HCT116 (cell line): ENCODE measurements at regions not wholly inside any gene's neighbourhood (a gene's known extent, or its start where the extent isn't known, plus 50 kb on each side); places are given as distances from the start of the nearest gene placed in this dataset.

Experiments used
- ATAC-seq: fragments of 200-7000 bp; cut with Tn5 transposase; 2 replicates; pipeline ENCODE4 v1.9.1; 2020; ENCODE audit warnings: mild to moderate bottlenecking, moderate library complexity
- BruUV-seq: library from RNA; stranded (reverse); fragments of 400-500 nt; replicated peaks from 2 replicates; lab custom pipeline; 2021; lab: Mats Ljungman, UMichigan
- CTCF ChIA-PET: fragments of 300-600 bp; sonication (Branson Sonifier 250); formaldehyde crosslinking; loops from one replicate; lab custom pipeline; 2021; ENCODE audit warnings: antibody characterized with exemption; lab: Charles Lee
- POLR2A ChIA-PET: fragments of 300-600, 350-600 bp; sonication (Branson Sonifier 250); formaldehyde crosslinking; loops from one replicate; lab custom pipeline; 2021; ENCODE audit warnings: antibody characterized with exemption; lab: Charles Lee
- RAD21 ChIA-PET, 2 experiments: fragments of 300-600 bp; sonication (Branson Sonifier 250); formaldehyde crosslinking; loops; one replicate each; lab custom pipeline; 2023; ENCODE audit warnings: low total read pairs in 2 of 2; ENCODE audit not compliant: uncharacterized antibody in 2 of 2, unreplicated experiment in 2 of 2, low non-redundant PET in 1 of 2; lab: Charles Lee
- DNase-seq: peaks from one replicate; pipeline ENCODE4 v3.0.0-alpha.2; 2010; ENCODE audit warnings: low read depth, low spot score
- H2AFZ ChIP-seq: fragments of 200-600 bp; shearing (Covaris generic), sonication (generic); 2 replicates; pipeline ENCODE4 v1.6.1; 2017; ENCODE audit warnings: low read depth, mixed run types, mixed read lengths, antibody characterized with exemption, low read length; ENCODE audit not compliant: poor library complexity, severe bottlenecking
- H3K27ac ChIP-seq: 2 replicates; pipeline ENCODE4 v1.5.1; 2012; ENCODE audit warnings: low read depth, low read length
- H3K27me3 ChIP-seq: fragments of 200-600 bp; sonication (generic); 2 replicates; pipeline ENCODE4 v1.6.1; 2016; ENCODE audit warnings: mixed run types, low read length, mixed read lengths; ENCODE audit not compliant: insufficient read depth
- H3K36me3 ChIP-seq, 2 experiments: fragments of 200-500 bp in 1 of 2; fragments of 200-600 bp in 1 of 2; sonication (Bioruptor generic) in 1 of 2; sonication (generic) in 1 of 2; 2 replicates each; pipeline versions ENCODE4 v1.5.1 to v1.6.1; 2014 to 2016; ENCODE audit warnings: low read length in 2 of 2, inconsistent platforms in 1 of 2, mixed read lengths in 1 of 2, mixed run types in 1 of 2; ENCODE audit not compliant: insufficient read depth in 2 of 2, control insufficient read depth in 1 of 2
- H3K4me1 ChIP-seq, 2 experiments: fragments of 200-600 bp in 1 of 2; sonication (generic) in 1 of 2; 2 replicates each; pipeline versions ENCODE4 v1.5.1 to v1.6.1; 2012 to 2017; ENCODE audit warnings: low read length in 2 of 2, inconsistent platforms in 1 of 2, mild to moderate bottlenecking in 1 of 2, mixed read lengths in 1 of 2, mixed run types in 1 of 2, moderate library complexity in 1 of 2; ENCODE audit not compliant: insufficient read depth in 2 of 2, control insufficient read depth in 1 of 2
- H3K4me2 ChIP-seq: fragments of 200-600 bp; sonication (generic); 2 replicates; pipeline ENCODE4 v1.6.1; 2017; ENCODE audit warnings: mixed run types, low read length, mixed read lengths
- H3K4me3 ChIP-seq, 2 experiments: fragments of 200-600 bp in 1 of 2; sonication (generic) in 1 of 2; replicated peaks in 1 of 2; 2 replicates each; pipeline ENCODE4 v1.5.1; 2011 to 2016; ENCODE audit warnings: low read length in 2 of 2, control low read depth in 1 of 2, low read depth in 1 of 2, mild to moderate bottlenecking in 1 of 2, mixed read lengths in 1 of 2, mixed run types in 1 of 2
- H3K79me2 ChIP-seq: fragments of 200-600 bp; sonication (generic); 2 replicates; pipeline ENCODE4 v1.6.1; 2017; ENCODE audit warnings: mild to moderate bottlenecking, mixed run types, low read length, moderate library complexity, mixed read lengths; ENCODE audit not compliant: insufficient read depth
- H3K9ac ChIP-seq: fragments of 200-600 bp; sonication (generic); 2 replicates; pipeline ENCODE4 v1.6.1; 2016; ENCODE audit warnings: low read length, mixed read lengths
- H3K9me2 ChIP-seq: fragments of 200-600 bp; sonication (generic), shearing (Covaris generic); 2 replicates; pipeline ENCODE4 v1.6.1; 2017; ENCODE audit warnings: mixed run types, mild to moderate bottlenecking, moderate library complexity; ENCODE audit not compliant: insufficient read depth
- H3K9me3 ChIP-seq, 2 experiments: fragments of 200-500 bp in 1 of 2; fragments of 200-600 bp in 1 of 2; sonication (Bioruptor generic) in 1 of 2; sonication (generic) in 1 of 2; 2 replicates each; pipeline ENCODE4 v1.6.1; 2014 to 2017; ENCODE audit warnings: low read length in 2 of 2, mixed read lengths in 2 of 2, inconsistent platforms in 1 of 2, low read depth in 1 of 2, mild to moderate bottlenecking in 1 of 2, mixed run types in 1 of 2, moderate library complexity in 1 of 2; ENCODE audit not compliant: control insufficient read depth in 1 of 2, insufficient read depth in 1 of 2
- H4K20me1 ChIP-seq: fragments of 200-600 bp; sonication (generic), shearing (Covaris generic); 2 replicates; pipeline ENCODE4 v1.6.1; 2017; ENCODE audit warnings: mixed run types, mild to moderate bottlenecking, moderate library complexity; ENCODE audit not compliant: insufficient read depth
- CBX3 ChIP-seq: IDR thresholded peaks from 2 replicates; pipeline ENCODE4 v1.6.1; 2012; ENCODE audit warnings: low read depth
- CEBPB ChIP-seq: IDR thresholded peaks from 2 replicates; pipeline ENCODE4 v1.6.1; 2012; ENCODE audit warnings: low read depth
- ELF1 ChIP-seq: IDR thresholded peaks from 2 replicates; pipeline ENCODE4 v1.6.1; 2012; ENCODE audit warnings: low read depth, borderline replicate concordance
- POLR2AphosphoS5 ChIP-seq: IDR thresholded peaks from 2 replicates; pipeline ENCODE4 v1.6.1; 2011; ENCODE audit warnings: mild to moderate bottlenecking, low read depth, low read length, moderate library complexity
- SRF ChIP-seq: IDR thresholded peaks from 2 replicates; pipeline ENCODE4 v1.6.1; 2012; ENCODE audit warnings: low read depth
- TCF7L2 ChIP-seq: IDR thresholded peaks from 2 replicates; pipeline ENCODE4 v1.7.0; 2011; ENCODE audit warnings: borderline replicate concordance, inconsistent platforms; ENCODE audit not compliant: insufficient read depth, insufficient read length; ENCODE audit errors: extremely low read depth
- ZNF274 ChIP-seq: fragments of 200-500 bp; sonication (Bioruptor generic); IDR thresholded peaks from 2 replicates; pipeline ENCODE4 v1.6.1; 2014; ENCODE audit warnings: mild to moderate bottlenecking, low read depth, low read length, inconsistent platforms
- intact Hi-C: fragments of 100-400 bp; cut with micrococcal nuclease; formaldehyde crosslinking; loops from 2 replicates; pipeline ENCODE4 v1.10.0; 2022
- TF ChIP-seq, protein P1 (sequence below): IDR thresholded peaks from 2 replicates; pipeline ENCODE4 v1.6.1; 2012
- TF ChIP-seq, protein P2 (sequence below), 3 experiments: fragments of 200-600 bp in 1 of 3; sonication (generic) in 1 of 3; IDR thresholded peaks in 2 of 3; conservative IDR thresholded peaks in 1 of 3; 2 replicates each; pipeline ENCODE4 v1.5.1; 2012 to 2017; ENCODE audit warnings: low read depth in 2 of 3, low read length in 2 of 3, antibody characterized with exemption in 1 of 3, borderline replicate concordance in 1 of 3, control low read depth in 1 of 3, mild to moderate bottlenecking in 1 of 3, mixed read lengths in 1 of 3, mixed run types in 1 of 3, moderate library complexity in 1 of 3; ENCODE audit not compliant: insufficient read depth in 1 of 3

DNA sequence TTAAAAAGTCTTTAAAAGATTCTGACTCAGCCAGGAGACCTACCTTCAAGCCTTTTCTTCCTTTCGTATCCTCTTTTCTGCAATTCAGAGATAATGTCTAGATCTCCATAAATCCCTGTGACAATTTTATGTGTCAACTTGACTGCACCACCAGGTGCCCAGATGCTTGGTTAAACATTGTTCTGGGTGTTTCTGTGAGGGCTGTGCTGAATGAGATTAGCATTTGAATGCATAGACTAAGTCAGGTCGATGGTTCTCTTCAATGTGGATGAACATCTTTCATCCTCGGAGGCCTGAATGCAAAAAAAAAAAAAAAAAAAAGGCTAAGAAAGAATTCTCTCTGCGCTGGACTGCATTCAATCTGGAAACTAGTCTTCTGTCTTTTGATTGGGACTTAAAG is 1082.7 kb downstream of the NLGN4X start:
- no peaks in the 10 kb centered on the region for H3K9me3 ChIP-seq
- RAD21 ChIA-PET, result no interaction called here
- no peaks in the 10 kb centered on the region for H3K79me2 ChIP-seq
- DNase-seq (no peak), ATAC-seq (no peak)
- CTCF ChIA-PET, result no interaction called here
- H4K20me1 ChIP-seq, result no peaks in the 10 kb centered on the region
- H3K9ac ChIP-seq, result no peak overlapping the region
- H2AFZ ChIP-seq, result no peak overlapping the region
- POLR2A ChIA-PET, result no interaction called here
- no peak for TF ChIP-seq CBX3
- TF ChIP-seq ZNF274, result no peak
- TF ChIP-seq, protein P1, sequence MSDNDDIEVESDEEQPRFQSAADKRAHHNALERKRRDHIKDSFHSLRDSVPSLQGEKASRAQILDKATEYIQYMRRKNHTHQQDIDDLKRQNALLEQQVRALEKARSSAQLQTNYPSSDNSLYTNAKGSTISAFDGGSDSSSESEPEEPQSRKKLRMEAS, result no peak
- TF ChIP-seq POLR2AphosphoS5, result no peak
- TF ChIP-seq TCF7L2, result no peak
- TF ChIP-seq SRF, result no peak
- TF ChIP-seq ELF1, result no peak
- TF ChIP-seq, protein P2, sequence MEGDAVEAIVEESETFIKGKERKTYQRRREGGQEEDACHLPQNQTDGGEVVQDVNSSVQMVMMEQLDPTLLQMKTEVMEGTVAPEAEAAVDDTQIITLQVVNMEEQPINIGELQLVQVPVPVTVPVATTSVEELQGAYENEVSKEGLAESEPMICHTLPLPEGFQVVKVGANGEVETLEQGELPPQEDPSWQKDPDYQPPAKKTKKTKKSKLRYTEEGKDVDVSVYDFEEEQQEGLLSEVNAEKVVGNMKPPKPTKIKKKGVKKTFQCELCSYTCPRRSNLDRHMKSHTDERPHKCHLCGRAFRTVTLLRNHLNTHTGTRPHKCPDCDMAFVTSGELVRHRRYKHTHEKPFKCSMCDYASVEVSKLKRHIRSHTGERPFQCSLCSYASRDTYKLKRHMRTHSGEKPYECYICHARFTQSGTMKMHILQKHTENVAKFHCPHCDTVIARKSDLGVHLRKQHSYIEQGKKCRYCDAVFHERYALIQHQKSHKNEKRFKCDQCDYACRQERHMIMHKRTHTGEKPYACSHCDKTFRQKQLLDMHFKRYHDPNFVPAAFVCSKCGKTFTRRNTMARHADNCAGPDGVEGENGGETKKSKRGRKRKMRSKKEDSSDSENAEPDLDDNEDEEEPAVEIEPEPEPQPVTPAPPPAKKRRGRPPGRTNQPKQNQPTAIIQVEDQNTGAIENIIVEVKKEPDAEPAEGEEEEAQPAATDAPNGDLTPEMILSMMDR (IDR thresholded peaks at IDR 0.05 in 2 of 3, conservative IDR thresholded peaks at IDR 0.05 in 1 of 3; ENCODE audit: borderline replicate concordance in 1 of 3, insufficient read depth in 1 of 3, low read depth in 2 of 3, low read length in 2 of 3), result no peak
- TF ChIP-seq CEBPB, result no peak
- no peak overlapping the region for H3K4me2 ChIP-seq
- H3K27ac ChIP-seq, result no peak overlapping the region
- no peaks in the 10 kb centered on the region for H3K4me1 ChIP-seq
- intact Hi-C loops, result no loop called here
- no peak overlapping the region for H3K4me3 ChIP-seq
- no TSS peak for BruUV-seq
- H3K9me2 ChIP-seq, result no peaks in the 10 kb centered on the region
- no peaks in the 10 kb centered on the region for H3K36me3 ChIP-seq
- no peaks in the 10 kb centered on the region for H3K27me3 ChIP-seq
